IPS-15b (cell line): ENCODE measurements at regions not wholly inside any gene's neighbourhood (a gene's known extent, or its start where the extent isn't known, plus 50 kb on each side); places are given as distances from the start of the nearest gene placed in this dataset.

Experiments
- H3K27me3 ChIP-seq: one replicate; pipeline ENCODE4 v1.6.1; 2013; ENCODE audit warnings: low read length; ENCODE audit not compliant: control insufficient read depth, insufficient read depth
- H3K36me3 ChIP-seq: one replicate; pipeline ENCODE4 v1.6.1; 2013; ENCODE audit warnings: low read length; ENCODE audit not compliant: control insufficient read depth, insufficient read depth
- H3K4me1 ChIP-seq: one replicate; pipeline ENCODE4 v1.6.1; 2013; ENCODE audit warnings: mild to moderate bottlenecking, low read length; ENCODE audit not compliant: control insufficient read depth, insufficient read depth
- H3K4me3 ChIP-seq: one replicate; pipeline ENCODE4 v1.5.1; 2013; ENCODE audit warnings: low read depth, low read length
- H3K9ac ChIP-seq: one replicate; pipeline ENCODE4 v1.6.1; 2013; ENCODE audit warnings: low read depth, mild to moderate bottlenecking, low read length
- H3K9me3 ChIP-seq: one replicate; pipeline ENCODE4 v1.6.1; 2013; ENCODE audit warnings: mild to moderate bottlenecking, low read length; ENCODE audit not compliant: control insufficient read depth, insufficient read depth

DNA sequence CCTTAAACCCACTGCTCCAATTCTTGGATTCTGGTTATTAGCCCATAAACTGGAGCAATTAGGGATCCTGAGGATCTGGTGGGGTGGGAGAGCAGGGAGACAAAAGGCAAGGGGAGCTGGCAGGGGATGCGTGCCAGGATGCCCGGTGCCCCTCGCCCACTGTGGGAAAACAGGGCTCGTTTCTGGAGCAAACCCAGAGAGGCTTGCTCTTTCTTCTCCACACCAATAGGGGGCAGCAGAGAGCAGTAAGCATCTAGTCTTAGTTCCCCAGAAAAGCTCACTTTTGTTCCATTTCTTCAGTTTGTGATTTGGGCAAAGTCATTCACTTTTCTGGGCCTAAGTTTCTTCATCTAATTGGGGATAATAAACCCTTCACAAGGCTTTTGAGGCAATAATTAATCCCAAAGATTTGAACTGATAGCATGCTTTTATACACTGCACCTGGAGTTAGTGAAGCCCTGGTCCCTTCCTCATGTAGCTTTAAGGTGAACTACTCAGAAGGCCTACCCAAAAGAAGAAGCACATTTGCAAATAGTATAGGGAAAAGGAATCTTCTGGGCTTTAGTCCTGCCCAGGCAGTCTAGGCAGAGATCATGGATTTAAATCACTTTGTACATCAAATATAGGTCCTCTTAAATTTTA lies 160.6 kb upstream of the USP24 start:
- Histone ChIP-seq H3K9ac (no peak overlapping the region), H3K9me3 (no peaks in the 10 kb centered on the region)

GRCh38 chr1:55374801-55375616 lies 159.8 kb upstream of the USP24 start:
- no peaks in the 10 kb centered on the region for H3K9me3 ChIP-seq
- H3K9ac ChIP-seq: no peak overlapping the region
- no peaks in the 10 kb centered on the region for H3K36me3 ChIP-seq
- no peaks in the 10 kb centered on the region for H3K27me3 ChIP-seq
- H3K4me3 ChIP-seq: no peak overlapping the region
- H3K4me1 ChIP-seq: no peaks in the 10 kb centered on the region

More for the DNA sequence above, 160.6 kb upstream of the USP24 start:
- Histone ChIP-seq H3K4me1 (no peaks in the 10 kb centered on the region), H3K4me3 (no peak overlapping the region), H3K27me3 (no peaks in the 10 kb centered on the region), H3K36me3 (no peaks in the 10 kb centered on the region)

GRCh38 chr1:55374216-55374615 lies 159.1 kb upstream of the USP24 start:
- H3K4me3 ChIP-seq: no peak overlapping the region
- H3K36me3 ChIP-seq: no peaks in the 10 kb centered on the region
- no peaks in the 10 kb centered on the region for H3K27me3 ChIP-seq
- no peaks in the 10 kb centered on the region for H3K4me1 ChIP-seq
- no peak overlapping the region for H3K9ac ChIP-seq
- no peaks in the 10 kb centered on the region for H3K9me3 ChIP-seq

DNA sequence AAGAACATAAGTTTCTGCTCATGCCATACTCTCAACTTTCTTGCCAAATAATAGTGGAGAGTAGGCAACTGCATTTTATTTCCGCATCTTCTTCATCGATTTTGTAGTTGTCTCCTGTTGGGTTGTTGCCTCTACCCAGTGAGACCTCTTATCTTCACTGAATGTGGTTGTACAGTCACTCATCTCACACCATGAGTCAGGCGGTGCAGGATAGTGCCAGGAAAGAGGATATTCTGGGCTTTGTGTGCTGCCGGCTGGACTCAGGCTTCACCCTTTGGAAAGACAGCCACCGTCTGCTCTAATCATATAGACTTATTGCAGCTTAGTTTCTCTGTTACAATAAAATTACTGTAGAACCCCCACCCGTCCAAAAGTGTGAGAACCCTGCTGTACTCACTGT lies 154.3 kb upstream of the USP24 start:
- Histone ChIP-seq H3K4me3 (no peak overlapping the region), H3K4me1 (no peaks in the 10 kb centered on the region), H3K9ac (no peak overlapping the region), H3K36me3 (no peaks in the 10 kb centered on the region), H3K9me3 (no peaks in the 10 kb centered on the region), H3K27me3 (no peaks in the 10 kb centered on the region)

DNA sequence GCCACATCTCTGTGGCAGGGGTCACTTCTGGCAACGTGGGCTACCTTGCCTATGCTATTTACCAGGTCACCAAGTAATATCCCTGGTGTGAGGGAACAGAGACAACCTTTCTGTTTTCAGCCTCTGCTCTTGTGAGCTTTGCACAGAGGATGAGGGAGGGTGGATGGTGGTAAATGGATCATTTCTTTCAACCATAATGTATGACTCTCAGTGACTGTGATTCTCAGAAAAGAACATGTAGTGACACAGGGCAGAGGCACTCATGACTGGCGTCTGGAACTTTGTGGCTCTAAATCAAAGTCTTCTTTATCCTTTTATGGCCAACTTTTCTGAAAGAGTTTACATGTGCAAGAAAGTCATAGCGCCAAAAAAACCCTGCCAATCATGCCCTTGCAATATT lies 153.5 kb upstream of the USP24 start:
- no peak overlapping the region for H3K4me3 ChIP-seq
- no peak overlapping the region for H3K9ac ChIP-seq
- no peaks in the 10 kb centered on the region for H3K36me3 ChIP-seq
- no peaks in the 10 kb centered on the region for H3K27me3 ChIP-seq
- H3K9me3 ChIP-seq: no peaks in the 10 kb centered on the region
- H3K4me1 ChIP-seq: no peaks in the 10 kb centered on the region

GRCh38 chr1:55367273-55367672 lies 152.1 kb upstream of the USP24 start:
- Histone ChIP-seq H3K4me3 (no peak overlapping the region), H3K9ac (no peak overlapping the region)

GRCh38 chr1:55364216-55364615 lies 149.1 kb upstream of the USP24 start:
- Histone ChIP-seq H3K9me3 (no peaks in the 10 kb centered on the region), H3K9ac (no peak overlapping the region), H3K36me3 (no peaks in the 10 kb centered on the region), H3K4me1 (no peaks in the 10 kb centered on the region), H3K4me3 (no peak overlapping the region), H3K27me3 (no peaks in the 10 kb centered on the region)

More at GRCh38 chr1:55367273-55367672, 152.1 kb upstream of the USP24 start:
- Histone ChIP-seq H3K4me1 (no peaks in the 10 kb centered on the region), H3K36me3 (no peaks in the 10 kb centered on the region), H3K27me3 (no peaks in the 10 kb centered on the region), H3K9me3 (no peaks in the 10 kb centered on the region)

DNA sequence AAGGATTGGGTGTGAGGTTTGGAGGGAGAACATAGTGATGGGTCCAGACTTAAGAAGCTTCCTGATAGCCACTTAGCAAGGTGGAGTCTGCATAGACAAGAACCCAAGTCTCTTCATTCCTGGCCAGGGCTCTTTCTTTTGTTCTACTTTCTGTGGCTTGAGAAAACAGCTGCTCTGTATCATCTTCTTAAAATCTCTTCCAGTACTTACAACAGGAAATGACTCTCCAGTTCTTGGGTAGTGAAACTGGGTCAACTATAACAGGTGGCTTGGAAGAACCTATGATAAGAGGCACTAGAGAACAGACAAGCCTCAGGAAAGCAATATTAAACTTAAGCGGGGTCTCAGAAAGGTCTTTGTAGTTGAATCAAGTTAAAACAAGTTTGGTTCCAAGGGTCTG lies 148.1 kb upstream of the USP24 start:
- no peaks in the 10 kb centered on the region for H3K36me3 ChIP-seq
- H3K9ac ChIP-seq: no peak overlapping the region
- no peaks in the 10 kb centered on the region for H3K27me3 ChIP-seq
- no peaks in the 10 kb centered on the region for H3K9me3 ChIP-seq
- H3K4me3 ChIP-seq: no peak overlapping the region
- no peaks in the 10 kb centered on the region for H3K4me1 ChIP-seq

DNA sequence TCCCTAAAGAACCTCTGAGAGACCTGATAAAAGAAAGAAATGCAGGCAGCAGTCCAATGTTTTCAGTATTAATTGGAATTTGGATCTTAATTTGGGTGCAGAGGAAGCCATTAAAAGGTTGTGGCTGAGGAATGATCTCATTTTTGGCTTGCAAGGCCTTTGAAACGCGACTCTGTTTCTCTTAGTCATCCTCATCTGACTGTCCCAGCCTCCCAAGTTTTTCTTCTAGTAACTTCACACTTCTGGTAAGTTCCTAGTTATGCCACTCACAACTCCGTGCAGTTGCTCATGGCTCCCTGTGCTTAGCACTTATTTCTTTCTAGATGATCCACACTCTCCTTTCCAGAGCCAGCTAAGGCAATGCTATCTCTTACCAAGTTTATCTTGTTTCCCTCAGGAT lies 147.4 kb upstream of the USP24 start:
- Histone ChIP-seq H3K9me3 (no peaks in the 10 kb centered on the region), H3K9ac (no peak overlapping the region), H3K4me1 (no peaks in the 10 kb centered on the region), H3K4me3 (no peak overlapping the region), H3K27me3 (no peaks in the 10 kb centered on the region), H3K36me3 (no peaks in the 10 kb centered on the region)

DNA sequence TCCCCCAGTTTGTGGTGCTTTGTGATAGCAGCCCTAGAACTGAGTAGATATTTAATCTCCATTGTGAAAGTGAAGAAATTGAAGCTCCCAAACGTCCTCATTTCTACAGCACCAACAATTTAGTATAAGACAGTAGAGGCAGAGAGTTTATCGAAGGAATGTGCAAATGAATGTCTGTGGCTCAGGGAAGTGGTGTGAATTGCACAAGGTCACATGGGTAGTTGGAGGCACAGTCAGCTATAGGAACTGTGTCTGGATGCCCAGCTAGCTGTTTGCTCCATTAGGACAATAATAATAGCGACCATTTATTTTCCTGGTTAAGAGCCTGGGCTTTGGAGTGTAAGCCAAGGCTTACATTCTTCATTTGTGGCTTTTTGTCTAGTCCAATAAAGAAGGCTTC lies 144.4 kb upstream of the USP24 start:
- Histone ChIP-seq H3K9ac (no peak overlapping the region), H3K4me3 (no peak overlapping the region), H3K4me1 (no peaks in the 10 kb centered on the region), H3K9me3 (no peaks in the 10 kb centered on the region), H3K36me3 (no peaks in the 10 kb centered on the region), H3K27me3 (no peaks in the 10 kb centered on the region)

DNA sequence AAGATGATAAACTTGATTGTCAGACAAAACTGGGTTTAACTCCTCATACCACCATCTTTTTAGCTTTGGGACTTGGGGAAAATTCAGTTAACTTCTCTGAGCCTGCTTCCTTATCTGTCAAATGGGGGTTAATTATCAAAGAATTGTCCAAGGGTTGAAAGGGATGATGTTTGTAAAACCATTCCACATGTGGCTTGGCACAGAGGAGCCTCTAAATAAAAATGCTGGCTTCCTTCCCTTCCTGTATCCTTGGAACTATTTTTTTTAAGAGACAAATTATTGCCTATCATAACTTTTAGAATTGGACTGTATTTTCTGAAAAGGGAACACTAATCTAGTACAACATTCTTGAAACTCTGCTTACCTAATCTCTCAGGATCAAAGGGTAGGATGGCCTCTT lies 143.4 kb upstream of the USP24 start:
- Histone ChIP-seq H3K9ac (no peak overlapping the region), H3K9me3 (no peaks in the 10 kb centered on the region), H3K36me3 (no peaks in the 10 kb centered on the region), H3K4me3 (no peak overlapping the region), H3K27me3 (no peaks in the 10 kb centered on the region), H3K4me1 (no peaks in the 10 kb centered on the region)

GRCh38 chr1:55355549-55355948 lies 140.4 kb upstream of the USP24 start:
- Histone ChIP-seq H3K4me3 (no peak overlapping the region), H3K27me3 (no peaks in the 10 kb centered on the region), H3K4me1 (no peaks in the 10 kb centered on the region), H3K9ac (no peak overlapping the region), H3K9me3 (no peaks in the 10 kb centered on the region), H3K36me3 (no peaks in the 10 kb centered on the region)
